ENCODE measurements at regions not wholly inside any gene's neighbourhood (a gene's known extent, or its start where the extent isn't known, plus 50 kb on each side); places are given as distances from the start of the nearest gene placed in this dataset.
"Not testable (repeated sequence)": the region's sequence is repeated elsewhere in the genome, so short reads cannot be mapped to it uniquely, and the experiment has no call there.

- no peak for FAIRE-seq
These were observed 399.1 kb upstream of the SPRY2 start for GRCh38 chr13:80740071-80740470.

GRCh38 chr13:80737513-80737912 is 396.6 kb upstream of the SPRY2 start:
- FAIRE-seq = no peak

- FAIRE-seq = no peak
These were observed 386.5 kb upstream of the SPRY2 start for GRCh38 chr13:80727321-80727975.

- no peak for FAIRE-seq
These were observed 385.9 kb upstream of the SPRY2 start for GRCh38 chr13:80726868-80727267.

GRCh38 chr13:80721689-80722088 is 380.8 kb upstream of the SPRY2 start:
- no peak for FAIRE-seq

GRCh38 chr13:80718970-80719369 is 378.0 kb upstream of the SPRY2 start:
- FAIRE-seq = no peak

GRCh38 chr13:80717776-80718175 is 376.9 kb upstream of the SPRY2 start:
- FAIRE-seq = no peak

GRCh38 chr13:80716610-80717081 is 375.7 kb upstream of the SPRY2 start:
- no peak for FAIRE-seq

- no peak for FAIRE-seq
These were observed 371.1 kb upstream of the SPRY2 start for GRCh38 chr13:80712026-80712425.

GRCh38 chr13:80708791-80709190 is 367.9 kb upstream of the SPRY2 start:
- no peak for FAIRE-seq

GRCh38 chr13:80707000-80707983 is 366.4 kb upstream of the SPRY2 start:
- no peak for FAIRE-seq

- no peak for FAIRE-seq
These were observed 365.2 kb upstream of the SPRY2 start for GRCh38 chr13:80706164-80706471.

GRCh38 chr13:80705371-80706163 is 364.6 kb upstream of the SPRY2 start:
- FAIRE-seq = no peak

- no peak for FAIRE-seq
These were observed 363.4 kb upstream of the SPRY2 start for GRCh38 chr13:80704369-80704768.

- no peak for FAIRE-seq
These were observed 354.9 kb upstream of the SPRY2 start for GRCh38 chr13:80695841-80696240.

- FAIRE-seq = not testable (repeated sequence)
These were observed 350.9 kb upstream of the SPRY2 start for GRCh38 chr13:80691814-80692213.

- FAIRE-seq = no peak
These were observed 349.3 kb upstream of the SPRY2 start for GRCh38 chr13:80690208-80690607.

GRCh38 chr13:80688593-80688992 is 347.7 kb upstream of the SPRY2 start:
- FAIRE-seq = no peak

GRCh38 chr13:80685942-80686341 is 345.0 kb upstream of the SPRY2 start:
- FAIRE-seq = no peak

- FAIRE-seq = no peak
These were observed 343.5 kb upstream of the SPRY2 start for GRCh38 chr13:80684217-80684991.

- FAIRE-seq = no peak
These were observed 339.9 kb upstream of the SPRY2 start for GRCh38 chr13:80680786-80681366.

- no peak for FAIRE-seq
These were observed 338.5 kb upstream of the SPRY2 start for GRCh38 chr13:80679423-80679822.

Data from islet of Langerhans (tissue), 1 donor.